GM23338 (cell line): ENCODE measurements at regions not wholly inside any gene's neighbourhood (a gene's known extent, or its start where the extent isn't known, plus 50 kb on each side); places are given as distances from the start of the nearest gene placed in this dataset.

Experiments
- ATAC-seq: fragments of 200-7000 bp; cut with Tn5 transposase; 3 replicates; pipeline ENCODE4 v1.9.1; 2020
- DNase-seq: peaks from one replicate; pipeline ENCODE4 v3.0.0-alpha.2; 2015; ENCODE audit warnings: low spot score
- H2AFZ ChIP-seq: fragments of 200-600 bp; sonication (generic); 2 replicates; pipeline ENCODE4 v1.8.0; 2016; ENCODE audit warnings: antibody characterized with exemption, mild to moderate bottlenecking, moderate library complexity
- H3F3A ChIP-seq: fragments of 200-600 bp; sonication (generic); replicated peaks from 2 replicates; pipeline ENCODE4 v1.8.0; 2017; ENCODE audit warnings: antibody characterized with exemption, mixed run types, low read depth
- H3K27ac ChIP-seq: fragments of 200-600 bp; sonication (generic); 2 replicates; pipeline ENCODE4 v1.6.1; 2016; ENCODE audit warnings: low read depth
- H3K27me3 ChIP-seq: fragments of 200-600 bp; sonication (generic); 2 replicates; pipeline ENCODE4 v1.8.0; 2016; ENCODE audit warnings: mild to moderate bottlenecking, mixed run types, moderate library complexity; ENCODE audit not compliant: insufficient read depth
- H3K36me3 ChIP-seq: fragments of 200-600 bp; sonication (generic); 2 replicates; pipeline ENCODE4 v1.8.0; 2016; ENCODE audit warnings: mild to moderate bottlenecking; ENCODE audit not compliant: insufficient read depth
- H3K4me1 ChIP-seq: fragments of 200-600 bp; sonication (generic); 2 replicates; pipeline ENCODE4 v1.8.0; 2016; ENCODE audit warnings: mild to moderate bottlenecking, moderate library complexity; ENCODE audit not compliant: insufficient read depth
- H3K4me2 ChIP-seq: fragments of 200-600 bp; sonication (generic); 2 replicates; pipeline ENCODE4 v1.7.1; 2017; ENCODE audit warnings: mixed run types
- H3K4me3 ChIP-seq: fragments of 200-600 bp; sonication (generic); 2 replicates; pipeline ENCODE4 v1.6.1; 2016; ENCODE audit warnings: mixed run types
- H3K79me2 ChIP-seq: fragments of 200-600 bp; sonication (generic); replicated peaks from 2 replicates; pipeline ENCODE4 v1.8.0; 2017; ENCODE audit warnings: mild to moderate bottlenecking; ENCODE audit not compliant: insufficient read depth
- H3K9me2 ChIP-seq: fragments of 200-600 bp; sonication (generic); 2 replicates; pipeline ENCODE4 v1.8.0; 2017; ENCODE audit not compliant: insufficient read depth
- H4K20me1 ChIP-seq: fragments of 200-600 bp; sonication (generic); replicated peaks from 2 replicates; pipeline ENCODE4 v1.8.0; 2017; ENCODE audit warnings: mild to moderate bottlenecking; ENCODE audit not compliant: insufficient read depth
- H3K27ac Mint-ChIP-seq: 2 replicates; pipeline ENCODE4 v1.8.0; 2020; ENCODE audit warnings: inconsistent platforms, mild to moderate bottlenecking, moderate library complexity, mixed read lengths
- H3K27me3 Mint-ChIP-seq: 3 replicates; pipeline ENCODE4 v1.8.0; 2022; ENCODE audit warnings: low read depth, mild to moderate bottlenecking, moderate library complexity, mixed read lengths, inconsistent platforms; ENCODE audit not compliant: insufficient read depth, poor library complexity
- H3K36me3 Mint-ChIP-seq: 3 replicates; pipeline ENCODE4 v1.8.0; 2021; ENCODE audit warnings: low read depth, mild to moderate bottlenecking, inconsistent platforms, moderate library complexity, mixed read lengths
- H3K4me1 Mint-ChIP-seq: 3 replicates; pipeline ENCODE4 v1.8.0; 2020; ENCODE audit warnings: mild to moderate bottlenecking, inconsistent platforms, mixed read lengths
- H3K4me3 Mint-ChIP-seq: 3 replicates; pipeline ENCODE4 v1.8.0; 2021; ENCODE audit warnings: moderate library complexity, mild to moderate bottlenecking, inconsistent platforms, mixed read lengths
- H3K9me3 Mint-ChIP-seq: 3 replicates; pipeline ENCODE4 v1.8.0; 2020; ENCODE audit warnings: moderate library complexity, mild to moderate bottlenecking, inconsistent platforms, mixed read lengths
- CREB1 ChIP-seq: fragments of 250-450 bp; sonication (Bioruptor Pico); IDR thresholded peaks from 2 replicates; pipeline ENCODE4 v1.5.0; 2020; ENCODE audit warnings: low read depth, mild to moderate bottlenecking, moderate library complexity
- EZH2 ChIP-seq: fragments of 200-600 bp; sonication (generic); IDR thresholded peaks from one replicate; pipeline ENCODE4 v1.8.0; 2017; ENCODE audit warnings: antibody characterized with exemption, mild to moderate bottlenecking, low read depth; ENCODE audit not compliant: unreplicated experiment
- EZH2phosphoT487 ChIP-seq: fragments of 200-600 bp; sonication (generic); IDR thresholded peaks from one replicate; pipeline ENCODE4 v1.8.1; 2018; ENCODE audit warnings: antibody characterized with exemption; ENCODE audit not compliant: unreplicated experiment
- JUNB ChIP-seq: IDR thresholded peaks from one replicate; pipeline ENCODE4 v1.6.1; 2016; ENCODE audit warnings: antibody characterized with exemption; ENCODE audit not compliant: unreplicated experiment
- REST ChIP-seq: IDR thresholded peaks from one replicate; pipeline ENCODE4 v1.6.1; 2018; ENCODE audit warnings: antibody characterized with exemption; ENCODE audit not compliant: unreplicated experiment
- STAT1 ChIP-seq: IDR thresholded peaks from one replicate; pipeline ENCODE4 v1.6.1; 2016; ENCODE audit warnings: antibody characterized with exemption; ENCODE audit not compliant: unreplicated experiment
- ZNF114 ChIP-seq: fragments of 250-450 bp; sonication (Bioruptor Pico); IDR thresholded peaks from 2 replicates; pipeline ENCODE4 v1.5.0; 2020; ENCODE audit warnings: mild to moderate bottlenecking, moderate library complexity
- ZNF331 ChIP-seq: fragments of 250-450 bp; sonication (Bioruptor Pico); IDR thresholded peaks from 2 replicates; pipeline ENCODE4 v1.5.0; 2020; ENCODE audit warnings: low read depth, mild to moderate bottlenecking, moderate library complexity
- TF ChIP-seq, protein P1 (sequence below): fragments of 250-450 bp; sonication (Bioruptor Pico); IDR thresholded peaks from 2 replicates; pipeline ENCODE4 v1.5.0; 2020; ENCODE audit warnings: mild to moderate bottlenecking, moderate library complexity
- TF ChIP-seq, protein P2 (sequence below), 2 experiments: fragments of 200-600 bp in 1 of 2; sonication (generic) in 1 of 2; conservative IDR thresholded peaks; 2 replicates each; pipeline versions ENCODE4 v1.5.1 to v1.6.1; 2016 to 2017; ENCODE audit warnings: antibody characterized with exemption in 2 of 2, low read depth in 2 of 2, mild to moderate bottlenecking in 2 of 2, moderate library complexity in 1 of 2

DNA sequence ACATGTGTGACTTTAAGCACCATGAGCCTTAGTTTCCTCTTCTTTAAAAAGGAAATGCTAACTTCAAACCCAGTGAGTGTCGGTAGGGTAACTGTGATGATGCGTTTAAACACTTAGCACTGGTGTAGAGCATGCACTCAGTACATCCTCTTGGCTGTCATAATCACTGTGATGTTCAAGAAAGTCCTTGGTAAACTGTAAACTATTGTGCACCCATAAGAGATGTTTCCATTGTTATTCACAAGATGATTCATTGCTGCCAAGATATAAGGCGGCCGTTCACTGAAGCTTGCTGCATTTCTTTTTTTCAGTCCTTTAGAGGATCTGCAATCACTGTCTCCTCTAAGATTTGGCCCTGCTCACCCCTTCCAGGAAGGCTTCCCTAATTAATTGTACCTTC lies 61.8 kb upstream of the DAB1 start:
- 0 out of 2 replicates have a peak, but pooled peaks cover 3% of the 10 kb centered on the region for H3K9me2 ChIP-seq
- Mint-ChIP-seq H3K27me3 (peaks cover 4% of the 10 kb centered on the region), H3K4me1 (peaks cover 17% of the 10 kb centered on the region), H3K9me3 (no peaks in the 10 kb centered on the region), H3K36me3 (no peaks in the 10 kb centered on the region), H3K27ac (no peak overlapping the region), H3K4me3 (no peak overlapping the region)
- no peak for ATAC-seq
- no peaks in the 10 kb centered on the region for H4K20me1 ChIP-seq
- H3K79me2 ChIP-seq: no peaks in the 10 kb centered on the region
- no peak for TF ChIP-seq EZH2
- no peak for TF ChIP-seq ZNF114 (CRISPR knock-in tag)
- TF ChIP-seq STAT1: no peak
- no peak for TF ChIP-seq ZNF331 (CRISPR knock-in tag)
- TF ChIP-seq EZH2phosphoT487: no peak
- TF ChIP-seq JUNB: no peak
- TF ChIP-seq REST: no peak
- TF ChIP-seq, protein P1, sequence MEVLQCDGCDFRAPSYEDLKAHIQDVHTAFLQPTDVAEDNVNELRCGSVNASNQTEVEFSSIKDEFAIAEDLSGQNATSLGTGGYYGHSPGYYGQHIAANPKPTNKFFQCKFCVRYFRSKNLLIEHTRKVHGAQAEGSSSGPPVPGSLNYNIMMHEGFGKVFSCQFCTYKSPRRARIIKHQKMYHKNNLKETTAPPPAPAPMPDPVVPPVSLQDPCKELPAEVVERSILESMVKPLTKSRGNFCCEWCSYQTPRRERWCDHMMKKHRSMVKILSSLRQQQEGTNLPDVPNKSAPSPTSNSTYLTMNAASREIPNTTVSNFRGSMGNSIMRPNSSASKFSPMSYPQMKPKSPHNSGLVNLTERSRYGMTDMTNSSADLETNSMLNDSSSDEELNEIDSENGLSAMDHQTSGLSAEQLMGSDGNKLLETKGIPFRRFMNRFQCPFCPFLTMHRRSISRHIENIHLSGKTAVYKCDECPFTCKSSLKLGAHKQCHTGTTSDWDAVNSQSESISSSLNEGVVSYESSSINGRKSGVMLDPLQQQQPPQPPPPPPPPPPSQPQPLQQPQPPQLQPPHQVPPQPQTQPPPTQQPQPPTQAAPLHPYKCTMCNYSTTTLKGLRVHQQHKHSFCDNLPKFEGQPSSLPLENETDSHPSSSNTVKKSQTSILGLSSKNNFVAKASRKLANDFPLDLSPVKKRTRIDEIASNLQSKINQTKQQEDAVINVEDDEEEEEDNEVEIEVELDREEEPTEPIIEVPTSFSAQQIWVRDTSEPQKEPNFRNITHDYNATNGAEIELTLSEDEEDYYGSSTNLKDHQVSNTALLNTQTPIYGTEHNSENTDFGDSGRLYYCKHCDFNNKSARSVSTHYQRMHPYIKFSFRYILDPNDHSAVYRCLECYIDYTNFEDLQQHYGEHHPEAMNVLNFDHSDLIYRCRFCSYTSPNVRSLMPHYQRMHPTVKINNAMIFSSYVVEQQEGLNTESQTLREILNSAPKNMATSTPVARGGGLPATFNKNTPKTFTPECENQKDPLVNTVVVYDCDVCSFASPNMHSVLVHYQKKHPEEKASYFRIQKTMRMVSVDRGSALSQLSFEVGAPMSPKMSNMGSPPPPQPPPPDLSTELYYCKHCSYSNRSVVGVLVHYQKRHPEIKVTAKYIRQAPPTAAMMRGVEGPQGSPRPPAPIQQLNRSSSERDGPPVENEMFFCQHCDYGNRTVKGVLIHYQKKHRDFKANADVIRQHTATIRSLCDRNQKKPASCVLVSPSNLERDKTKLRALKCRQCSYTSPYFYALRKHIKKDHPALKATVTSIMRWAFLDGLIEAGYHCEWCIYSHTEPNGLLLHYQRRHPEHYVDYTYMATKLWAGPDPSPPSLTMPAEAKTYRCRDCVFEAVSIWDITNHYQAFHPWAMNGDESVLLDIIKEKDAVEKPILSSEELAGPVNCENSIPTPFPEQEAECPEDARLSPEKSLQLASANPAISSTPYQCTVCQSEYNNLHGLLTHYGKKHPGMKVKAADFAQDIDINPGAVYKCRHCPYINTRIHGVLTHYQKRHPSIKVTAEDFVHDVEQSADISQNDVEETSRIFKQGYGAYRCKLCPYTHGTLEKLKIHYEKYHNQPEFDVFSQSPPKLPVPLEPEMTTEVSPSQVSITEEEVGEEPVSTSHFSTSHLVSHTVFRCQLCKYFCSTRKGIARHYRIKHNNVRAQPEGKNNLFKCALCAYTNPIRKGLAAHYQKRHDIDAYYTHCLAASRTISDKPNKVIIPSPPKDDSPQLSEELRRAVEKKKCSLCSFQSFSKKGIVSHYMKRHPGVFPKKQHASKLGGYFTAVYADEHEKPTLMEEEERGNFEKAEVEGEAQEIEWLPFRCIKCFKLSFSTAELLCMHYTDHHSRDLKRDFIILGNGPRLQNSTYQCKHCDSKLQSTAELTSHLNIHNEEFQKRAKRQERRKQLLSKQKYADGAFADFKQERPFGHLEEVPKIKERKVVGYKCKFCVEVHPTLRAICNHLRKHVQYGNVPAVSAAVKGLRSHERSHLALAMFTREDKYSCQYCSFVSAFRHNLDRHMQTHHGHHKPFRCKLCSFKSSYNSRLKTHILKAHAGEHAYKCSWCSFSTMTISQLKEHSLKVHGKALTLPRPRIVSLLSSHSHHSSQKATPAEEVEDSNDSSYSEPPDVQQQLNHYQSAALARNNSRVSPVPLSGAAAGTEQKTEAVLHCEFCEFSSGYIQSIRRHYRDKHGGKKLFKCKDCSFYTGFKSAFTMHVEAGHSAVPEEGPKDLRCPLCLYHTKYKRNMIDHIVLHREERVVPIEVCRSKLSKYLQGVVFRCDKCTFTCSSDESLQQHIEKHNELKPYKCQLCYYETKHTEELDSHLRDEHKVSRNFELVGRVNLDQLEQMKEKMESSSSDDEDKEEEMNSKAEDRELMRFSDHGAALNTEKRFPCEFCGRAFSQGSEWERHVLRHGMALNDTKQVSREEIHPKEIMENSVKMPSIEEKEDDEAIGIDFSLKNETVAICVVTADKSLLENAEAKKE (CRISPR knock-in tag): no peak
- TF ChIP-seq CREB1 (CRISPR knock-in tag): no peak
- TF ChIP-seq, protein P2, sequence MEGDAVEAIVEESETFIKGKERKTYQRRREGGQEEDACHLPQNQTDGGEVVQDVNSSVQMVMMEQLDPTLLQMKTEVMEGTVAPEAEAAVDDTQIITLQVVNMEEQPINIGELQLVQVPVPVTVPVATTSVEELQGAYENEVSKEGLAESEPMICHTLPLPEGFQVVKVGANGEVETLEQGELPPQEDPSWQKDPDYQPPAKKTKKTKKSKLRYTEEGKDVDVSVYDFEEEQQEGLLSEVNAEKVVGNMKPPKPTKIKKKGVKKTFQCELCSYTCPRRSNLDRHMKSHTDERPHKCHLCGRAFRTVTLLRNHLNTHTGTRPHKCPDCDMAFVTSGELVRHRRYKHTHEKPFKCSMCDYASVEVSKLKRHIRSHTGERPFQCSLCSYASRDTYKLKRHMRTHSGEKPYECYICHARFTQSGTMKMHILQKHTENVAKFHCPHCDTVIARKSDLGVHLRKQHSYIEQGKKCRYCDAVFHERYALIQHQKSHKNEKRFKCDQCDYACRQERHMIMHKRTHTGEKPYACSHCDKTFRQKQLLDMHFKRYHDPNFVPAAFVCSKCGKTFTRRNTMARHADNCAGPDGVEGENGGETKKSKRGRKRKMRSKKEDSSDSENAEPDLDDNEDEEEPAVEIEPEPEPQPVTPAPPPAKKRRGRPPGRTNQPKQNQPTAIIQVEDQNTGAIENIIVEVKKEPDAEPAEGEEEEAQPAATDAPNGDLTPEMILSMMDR (conservative IDR thresholded peaks at IDR 0.05; ENCODE audit: low read depth in 2 of 2): no peak
- H2AFZ ChIP-seq: no peak overlapping the region
- H3K4me3 ChIP-seq: no peak overlapping the region
- no peaks in the 10 kb centered on the region; the same call in 1 of the 2 replicates for H3K36me3 ChIP-seq
- no peak overlapping the region for H3K27ac ChIP-seq
- no peak overlapping the region for H3K4me2 ChIP-seq
- no peaks in the 10 kb centered on the region for H3K27me3 ChIP-seq
- 0 out of 2 replicates have a peak, but pooled peaks cover 3% of the 10 kb centered on the region for H3K4me1 ChIP-seq
- H3F3A ChIP-seq: no peaks in the 10 kb centered on the region
- no peak for DNase-seq
